Trophoblast cell (in vitro differentiated cells and primary cell): ENCODE measurements at regions not wholly inside any gene's neighbourhood (a gene's known extent, or its start where the extent isn't known, plus 50 kb on each side); places are given as distances from the start of the nearest gene placed in this dataset.

Experiments used
- DNase-seq, 2 donors: peaks; one replicate each; pipeline ENCODE4 v3.0.0-alpha.2; 2016
- H2AFZ ChIP-seq: 2 replicates; pipeline ENCODE4 v1.6.1; 2013; ENCODE audit warnings: low read length, moderate library complexity, mild to moderate bottlenecking; ENCODE audit not compliant: insufficient read depth, poor library complexity
- H2AK5ac ChIP-seq: 2 replicates; pipeline ENCODE4 v1.6.1; 2013; ENCODE audit warnings: mild to moderate bottlenecking, low read length
- H2BK120ac ChIP-seq: 2 replicates; pipeline ENCODE4 v1.6.1; 2013; ENCODE audit warnings: low read length, mild to moderate bottlenecking, moderate library complexity; ENCODE audit not compliant: insufficient read depth, poor library complexity
- H2BK12ac ChIP-seq: 2 replicates; pipeline ENCODE4 v1.6.1; 2013; ENCODE audit warnings: mild to moderate bottlenecking, low read length, moderate library complexity
- H2BK5ac ChIP-seq: 2 replicates; pipeline ENCODE4 v1.6.1; 2013; ENCODE audit warnings: low read length, low read depth, moderate library complexity, mild to moderate bottlenecking; ENCODE audit not compliant: poor library complexity
- H3K14ac ChIP-seq: 2 replicates; pipeline ENCODE4 v1.6.1; 2013; ENCODE audit warnings: mild to moderate bottlenecking, low read length
- H3K18ac ChIP-seq: 2 replicates; pipeline ENCODE4 v1.6.1; 2013; ENCODE audit warnings: mild to moderate bottlenecking, low read length
- H3K23ac ChIP-seq: 2 replicates; pipeline ENCODE4 v1.6.1; 2013; ENCODE audit warnings: low read length
- H3K27ac ChIP-seq: 2 replicates; pipeline ENCODE4 v1.5.1; 2013; ENCODE audit warnings: low read depth, mild to moderate bottlenecking, inconsistent platforms, low read length, moderate library complexity
- H3K27me3 ChIP-seq: 2 replicates; pipeline ENCODE4 v1.6.1; 2013; ENCODE audit warnings: inconsistent platforms, mild to moderate bottlenecking, low read length, moderate library complexity; ENCODE audit not compliant: insufficient read depth
- H3K36me3 ChIP-seq, 2 experiments: 1 replicate in 1 of 2; 2 replicates in 1 of 2; pipeline ENCODE4 v1.6.1; 2013; ENCODE audit warnings: low read length in 2 of 2, mild to moderate bottlenecking in 2 of 2, moderate library complexity in 1 of 2; ENCODE audit not compliant: insufficient read depth in 2 of 2, control insufficient read depth in 1 of 2
- H3K4ac ChIP-seq: 2 replicates; pipeline ENCODE4 v1.6.1; 2013; ENCODE audit warnings: low read depth, mild to moderate bottlenecking, low read length, moderate library complexity
- H3K4me1 ChIP-seq, 2 experiments: 1 replicate in 1 of 2; 2 replicates in 1 of 2; pipeline ENCODE4 v1.6.1; 2013; ENCODE audit warnings: low read length in 2 of 2, mild to moderate bottlenecking in 2 of 2, moderate library complexity in 1 of 2; ENCODE audit not compliant: insufficient read depth in 2 of 2, control insufficient read depth in 1 of 2
- H3K4me2 ChIP-seq: 2 replicates; pipeline ENCODE4 v1.6.1; 2013; ENCODE audit warnings: inconsistent platforms, mild to moderate bottlenecking, low read length, moderate library complexity
- H3K4me3 ChIP-seq: 2 replicates; pipeline ENCODE4 v1.5.1; 2013; ENCODE audit warnings: mild to moderate bottlenecking, low read depth, low read length, inconsistent platforms
- H3K79me1 ChIP-seq: one replicate; pipeline ENCODE4 v1.6.1; 2013; ENCODE audit warnings: low read length
- H3K79me2 ChIP-seq: 2 replicates; pipeline ENCODE4 v1.6.1; 2013; ENCODE audit warnings: low read length, mild to moderate bottlenecking; ENCODE audit not compliant: control insufficient read depth, insufficient read depth, poor library complexity
- H3K9ac ChIP-seq: 2 replicates; pipeline ENCODE4 v1.6.1; 2013; ENCODE audit warnings: mild to moderate bottlenecking, low read length
- H3K9me3 ChIP-seq: 2 replicates; pipeline ENCODE4 v1.6.1; 2013; ENCODE audit warnings: low read depth, mild to moderate bottlenecking, control low read depth, inconsistent platforms, low read length; ENCODE audit not compliant: insufficient read depth
- H4K12ac ChIP-seq: 2 replicates; pipeline ENCODE4 v1.6.1; 2013; ENCODE audit warnings: low read depth, mild to moderate bottlenecking, low read length, moderate library complexity
- H4K8ac ChIP-seq: 2 replicates; pipeline ENCODE4 v1.6.1; 2013; ENCODE audit warnings: low read depth, mild to moderate bottlenecking, low read length, moderate library complexity
- H4K91ac ChIP-seq: one replicate; pipeline ENCODE4 v1.6.1; 2013; ENCODE audit warnings: low read depth, mild to moderate bottlenecking, low read length, moderate library complexity
- WGBS: extraction: QIAGEN DNeasy Blood & Tissue Kit; methylation state at CpG from one replicate; pipeline ENCODE4 v1.1.7; 2013; ENCODE audit warnings: missing lambda C conversion rate; ENCODE audit not compliant: insufficient read length, insufficient coverage; ENCODE audit errors: extremely low coverage; 5-methylcytosine and 5-hydroxymethylcytosine counted together

GRCh38 chr16:86050111-86050510 is 151.1 kb downstream of the IRF8 start:
- H3K27me3 ChIP-seq, result no peaks in the 10 kb centered on the region
- no peak overlapping the region for H4K12ac ChIP-seq
- H3K9ac ChIP-seq, result no peak overlapping the region
- H2AK5ac ChIP-seq, result no peak overlapping the region
- H3K79me1 ChIP-seq, result no peaks in the 10 kb centered on the region
- H4K91ac ChIP-seq, result no peak overlapping the region
- peaks cover 2% of the 10 kb centered on the region for H3K9me3 ChIP-seq
- no peak overlapping the region for H4K8ac ChIP-seq
- no peaks in the 10 kb centered on the region for H3K36me3 ChIP-seq
- no peak overlapping the region for H2BK12ac ChIP-seq
- no peak overlapping the region for H2AFZ ChIP-seq
- no peak overlapping the region for H3K23ac ChIP-seq
- no CpG with 5 or more reads among the region's 8 CpGs for WGBS
- no peak for DNase-seq
- H2BK120ac ChIP-seq, result no peak overlapping the region
- H3K4me2 ChIP-seq, result no peak overlapping the region
- H3K18ac ChIP-seq, result no peak overlapping the region
- no peak overlapping the region for H3K4me3 ChIP-seq
- no peak overlapping the region for H3K4ac ChIP-seq
- H3K4me1 ChIP-seq, result peaks cover 2 to 4% of the 10 kb centered on the region in 2 experiments
- no peak overlapping the region for H3K14ac ChIP-seq
- H2BK5ac ChIP-seq, result no peak overlapping the region
- H3K27ac ChIP-seq, result no peak overlapping the region
- no peaks in the 10 kb centered on the region for H3K79me2 ChIP-seq

- peaks cover 2 to 4% of the 10 kb centered on the region in 2 experiments for H3K4me1 ChIP-seq
- no peak overlapping the region for H3K14ac ChIP-seq
- no peak overlapping the region for H2BK12ac ChIP-seq
- no peak overlapping the region for H3K4me2 ChIP-seq
- H2AFZ ChIP-seq, result no peak overlapping the region
- no peak overlapping the region for H3K4ac ChIP-seq
- H3K79me1 ChIP-seq, result no peaks in the 10 kb centered on the region
- no peak overlapping the region for H2AK5ac ChIP-seq
- H3K9ac ChIP-seq, result no peak overlapping the region
- no peak overlapping the region for H3K23ac ChIP-seq
- no peak overlapping the region for H4K91ac ChIP-seq
- peaks cover 2% of the 10 kb centered on the region for H3K9me3 ChIP-seq
- H3K27ac ChIP-seq, result no peak overlapping the region
- H2BK5ac ChIP-seq, result no peak overlapping the region
- no peak for DNase-seq
- no peak overlapping the region for H3K4me3 ChIP-seq
- no CpG with 5 or more reads among the region's 18 CpGs for WGBS
- no peaks in the 10 kb centered on the region for H3K36me3 ChIP-seq
- H4K12ac ChIP-seq, result no peak overlapping the region
- no peak overlapping the region for H4K8ac ChIP-seq
- H3K79me2 ChIP-seq, result no peaks in the 10 kb centered on the region
- no peak overlapping the region for H3K18ac ChIP-seq
- H2BK120ac ChIP-seq, result no peak overlapping the region
- no peaks in the 10 kb centered on the region for H3K27me3 ChIP-seq
These were observed 151.8 kb downstream of the IRF8 start for GRCh38 chr16:86050591-86051367.

DNA sequence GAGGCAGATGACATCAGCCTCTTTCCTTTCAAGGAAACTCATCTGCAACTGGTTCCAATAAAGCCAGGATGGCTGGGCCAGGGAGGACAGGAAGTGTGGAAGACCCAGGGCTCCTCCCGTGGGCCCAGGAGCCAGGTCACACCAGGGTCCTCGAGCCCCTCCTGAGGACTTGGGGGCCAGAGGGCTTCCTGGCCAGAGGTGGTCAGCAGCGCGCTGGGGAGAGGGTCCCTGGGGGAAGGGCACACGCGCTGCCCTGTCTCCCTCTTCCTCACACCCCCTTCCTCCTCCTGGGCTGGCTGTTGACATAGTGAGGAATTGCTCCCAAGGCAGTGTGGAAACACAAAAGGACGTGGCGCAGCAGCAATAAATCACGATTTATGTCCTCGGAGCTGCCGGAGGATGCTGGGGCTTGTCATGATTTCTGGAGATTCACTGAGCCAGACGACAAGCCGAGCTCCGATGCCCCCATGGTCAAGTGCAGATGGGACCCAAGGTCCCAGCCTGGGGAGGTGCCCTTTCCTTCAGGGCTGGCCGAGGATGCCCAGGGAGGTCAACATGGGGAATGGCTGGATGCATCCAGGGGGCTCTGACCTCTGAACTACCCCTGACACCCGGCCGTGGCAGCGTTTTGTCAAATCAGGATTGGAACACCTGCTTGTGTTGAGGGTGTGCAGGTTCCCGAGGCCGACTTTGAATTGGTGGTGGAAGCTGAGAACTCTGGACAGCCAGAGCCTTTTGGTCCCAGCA is 152.6 kb downstream of the IRF8 start:
- no peak overlapping the region for H2BK12ac ChIP-seq
- H3K9ac ChIP-seq, result no peak overlapping the region
- no peak overlapping the region for H4K8ac ChIP-seq
- no peaks in the 10 kb centered on the region for H3K27me3 ChIP-seq
- H3K4me2 ChIP-seq, result no peak overlapping the region
- no peak overlapping the region for H3K14ac ChIP-seq
- H2BK120ac ChIP-seq, result no peak overlapping the region
- no peak overlapping the region for H3K4ac ChIP-seq
- no peaks in the 10 kb centered on the region for H3K79me2 ChIP-seq
- H3K18ac ChIP-seq, result no peak overlapping the region
- no peaks in the 10 kb centered on the region for H3K79me1 ChIP-seq
- H3K27ac ChIP-seq, result no peak overlapping the region
- WGBS, result no CpG with 5 or more reads among the region's 20 CpGs
- no peak overlapping the region for H2AFZ ChIP-seq
- no peak overlapping the region for H3K4me3 ChIP-seq
- peaks cover 2% of the 10 kb centered on the region for H3K9me3 ChIP-seq
- no peak overlapping the region for H2BK5ac ChIP-seq
- no peak overlapping the region for H4K12ac ChIP-seq
- no peak overlapping the region for H3K23ac ChIP-seq
- H3K4me1 ChIP-seq, result peaks cover 2 to 4% of the 10 kb centered on the region in 2 experiments
- no peaks in the 10 kb centered on the region for H3K36me3 ChIP-seq
- no peak overlapping the region for H4K91ac ChIP-seq
- no peak for DNase-seq
- H2AK5ac ChIP-seq, result no peak overlapping the region

DNA sequence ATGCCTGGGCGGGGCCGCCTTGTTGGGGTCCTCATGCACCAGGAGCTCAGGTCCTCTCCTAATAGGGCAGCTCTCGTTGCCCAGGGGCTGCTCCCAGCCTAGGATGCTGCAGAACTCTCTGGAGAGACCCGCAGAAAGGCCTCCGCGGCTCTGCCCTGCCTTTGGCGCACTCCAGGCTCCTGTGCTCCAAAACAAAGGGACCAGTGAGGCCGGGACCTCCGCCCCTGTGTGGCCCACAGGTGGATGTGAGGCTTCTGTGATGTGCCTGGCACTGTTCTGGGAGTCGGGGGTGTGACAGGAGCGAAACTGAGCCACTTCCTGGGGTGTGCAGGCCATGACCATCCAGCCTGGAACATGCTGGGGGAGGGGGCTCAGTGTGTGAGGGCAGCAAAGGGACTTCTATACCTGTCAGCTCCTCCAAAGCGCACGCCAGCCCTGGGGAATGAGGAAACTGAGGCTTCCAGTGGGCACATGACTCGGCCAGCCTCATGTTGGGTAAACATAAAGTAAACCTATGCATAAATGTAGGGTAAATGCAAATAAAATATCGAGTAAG is 153.2 kb downstream of the IRF8 start:
- H3K4me3 ChIP-seq, result no peak overlapping the region
- no peaks in the 10 kb centered on the region for H3K27me3 ChIP-seq
- peaks cover 2% of the 10 kb centered on the region for H3K9me3 ChIP-seq
- no peak overlapping the region for H2BK12ac ChIP-seq
- H3K27ac ChIP-seq, result no peak overlapping the region
- DNase-seq, result no peak
- H3K36me3 ChIP-seq, result no peaks in the 10 kb centered on the region
- no peak overlapping the region for H3K14ac ChIP-seq
- H3K23ac ChIP-seq, result no peak overlapping the region
- H3K79me2 ChIP-seq, result no peaks in the 10 kb centered on the region
- H2AK5ac ChIP-seq, result no peak overlapping the region
- no peak overlapping the region for H3K4ac ChIP-seq
- H2BK5ac ChIP-seq, result no peak overlapping the region
- no peak overlapping the region for H4K12ac ChIP-seq
- WGBS, result no CpG with 5 or more reads among the region's 15 CpGs
- no peak overlapping the region for H2BK120ac ChIP-seq
- no peaks in the 10 kb centered on the region for H3K79me1 ChIP-seq
- no peak overlapping the region for H4K8ac ChIP-seq
- no peak overlapping the region for H3K4me2 ChIP-seq
- no peak overlapping the region for H3K9ac ChIP-seq
- H2AFZ ChIP-seq, result no peak overlapping the region
- peaks cover 2 to 4% of the 10 kb centered on the region in 2 experiments for H3K4me1 ChIP-seq
- H3K18ac ChIP-seq, result no peak overlapping the region
- no peak overlapping the region for H4K91ac ChIP-seq
